HG03196 (cell line): ENCODE measurements at regions not wholly inside any gene's neighbourhood (a gene's known extent, or its start where the extent isn't known, plus 50 kb on each side); places are given as distances from the start of the nearest gene placed in this dataset.
"Not testable (repeated sequence)": the region's sequence is repeated elsewhere in the genome, so short reads cannot be mapped to it uniquely, and the experiment has no call there.

Experiments used
- ATAC-seq: cut with Tn5 transposase; IDR thresholded peaks from one replicate; pipeline ENCODE4 v1.9.1; 2021; ENCODE audit not compliant: unreplicated experiment

DNA sequence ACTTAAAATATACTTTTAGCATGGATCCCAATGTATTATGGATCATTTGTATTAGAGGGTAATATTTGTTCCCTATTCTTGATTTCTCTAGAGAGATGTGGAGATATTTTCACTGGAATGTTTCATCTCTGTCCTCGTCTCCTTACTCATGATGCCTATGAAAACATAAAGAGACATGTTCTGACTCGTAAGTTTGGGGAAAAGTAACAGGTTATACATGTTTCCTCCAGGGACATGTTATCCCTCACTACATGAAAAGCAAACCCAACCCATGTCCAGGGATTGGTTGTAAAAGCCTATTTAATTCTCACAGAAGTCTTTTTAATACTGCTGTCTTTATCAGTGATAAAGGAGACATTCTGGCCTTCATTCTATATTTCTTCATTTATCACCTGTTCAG lies 621.4 kb downstream of the GABRG1 start:
- no peak for ATAC-seq

- ATAC-seq, result no peak
Measured at GRCh38 chr4:45484740-45485139, 639.1 kb downstream of the GABRG1 start.

GRCh38 chr4:45482346-45482745 lies 641.5 kb downstream of the GABRG1 start:
- no peak for ATAC-seq

GRCh38 chr4:45477311-45477733 lies 646.5 kb downstream of the GABRG1 start:
- ATAC-seq, result no peak

GRCh38 chr4:45475548-45475947 lies 648.3 kb downstream of the GABRG1 start:
- no peak for ATAC-seq

GRCh38 chr4:45472490-45472889 lies 651.4 kb downstream of the GABRG1 start:
- no peak for ATAC-seq

DNA sequence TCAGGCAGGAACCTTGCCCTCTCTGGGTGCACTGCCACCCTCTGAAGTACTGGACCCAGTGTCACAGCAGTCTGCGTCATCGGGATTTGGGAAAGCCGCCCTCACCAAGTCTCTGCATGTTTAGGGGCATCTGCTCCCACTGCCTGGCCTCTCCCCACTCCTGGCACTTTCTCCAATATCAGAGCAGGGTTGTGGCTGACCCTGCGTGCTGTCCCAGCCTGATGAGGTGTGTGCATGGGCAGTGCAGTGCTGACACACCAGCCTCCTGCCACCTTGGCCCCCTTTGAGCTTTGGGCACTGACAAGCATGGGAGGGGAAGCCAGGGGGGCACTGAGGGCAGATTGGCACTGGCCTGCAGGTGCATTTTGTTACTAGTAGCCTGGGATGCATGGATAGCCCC lies 652.5 kb downstream of the GABRG1 start:
- ATAC-seq, result no peak

DNA sequence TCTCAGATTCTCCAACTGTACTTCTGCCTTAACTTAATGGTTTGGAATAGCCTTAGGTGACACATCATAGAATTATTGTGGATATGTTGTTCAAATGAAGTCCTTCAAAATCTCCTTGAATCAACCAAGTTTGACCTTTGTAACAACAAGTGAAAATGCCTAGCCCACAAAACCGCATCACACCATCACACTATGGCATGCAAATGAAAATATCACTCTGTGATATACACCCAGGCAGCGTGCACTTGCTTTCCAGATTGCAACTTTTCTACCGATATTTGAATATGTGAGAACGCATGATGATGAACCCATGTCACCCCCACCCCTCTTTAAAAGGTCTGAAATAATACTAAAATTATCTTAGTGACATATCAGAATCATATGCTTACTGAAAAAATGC lies 656.7 kb downstream of the GABRG1 start:
- no peak for ATAC-seq

DNA sequence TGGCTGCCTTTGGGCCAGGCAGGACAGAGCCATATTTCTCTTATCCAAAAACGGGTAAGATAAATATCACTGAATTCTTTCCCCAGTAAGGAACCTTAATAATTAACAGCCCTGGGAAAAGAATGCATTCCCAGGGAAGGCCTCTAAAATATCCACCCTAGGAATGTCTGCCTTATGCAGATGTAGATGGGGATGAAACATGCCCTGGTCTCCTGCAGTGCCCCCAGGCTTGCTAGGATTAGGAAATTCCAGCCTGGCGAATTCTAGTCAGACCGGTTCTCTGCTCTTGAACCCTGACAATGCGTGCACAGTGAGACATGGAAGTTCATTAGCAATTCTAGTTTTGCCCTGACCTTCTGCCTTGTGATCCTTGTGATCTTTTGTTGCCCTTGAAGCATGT lies 663.7 kb downstream of the GABRG1 start:
- not testable (repeated sequence) for ATAC-seq

- ATAC-seq, result no peak
Measured at GRCh38 chr4:45455217-45455616, 668.6 kb downstream of the GABRG1 start.

DNA sequence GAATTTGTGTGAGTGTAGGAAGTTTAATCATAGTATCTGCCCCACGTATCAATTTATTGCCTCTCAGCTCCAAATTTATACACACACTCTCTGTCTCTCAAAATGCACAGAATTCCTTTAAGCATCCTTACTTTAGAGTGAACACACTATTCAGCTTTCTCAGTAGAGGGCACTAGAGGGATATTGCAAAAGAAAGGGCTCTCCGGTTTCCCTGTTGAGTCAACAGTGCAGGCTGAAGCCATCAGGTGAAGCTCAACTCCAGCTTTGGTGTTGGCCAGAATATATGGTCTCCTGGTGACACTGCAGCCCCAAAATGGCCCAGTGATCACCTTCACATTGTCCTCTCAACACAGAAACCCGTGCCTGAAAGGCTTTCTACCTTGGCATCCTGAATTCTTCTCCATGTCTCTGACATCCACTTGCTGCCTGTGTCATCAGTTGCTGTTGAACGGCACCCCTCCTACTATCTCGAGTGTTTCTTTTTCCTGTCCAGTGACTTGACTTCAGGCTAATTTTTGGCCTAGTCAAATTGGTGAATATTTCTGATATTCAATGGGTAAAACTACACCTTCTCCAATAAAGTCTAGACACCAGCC lies 670.5 kb downstream of the GABRG1 start:
- ATAC-seq, result no peak

DNA sequence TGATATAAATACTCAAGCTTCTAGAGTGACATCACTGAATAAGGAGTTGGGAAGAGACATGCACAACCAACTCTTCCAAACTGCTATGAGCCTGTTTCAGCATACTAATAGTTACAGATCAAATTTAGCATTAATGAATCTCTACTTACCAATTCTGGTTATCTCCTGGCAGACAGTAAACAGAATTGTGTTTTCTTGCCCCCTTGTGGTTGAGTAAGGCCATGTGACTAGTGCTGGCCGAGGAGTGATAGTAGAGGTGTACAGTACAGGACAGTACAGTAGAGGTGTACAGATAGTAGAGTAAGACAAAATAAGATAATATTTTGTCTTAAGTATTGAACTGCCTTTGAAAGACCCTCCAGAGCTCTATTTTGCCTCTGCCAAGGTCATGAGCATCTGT lies 681.4 kb downstream of the GABRG1 start:
- no peak for ATAC-seq

DNA sequence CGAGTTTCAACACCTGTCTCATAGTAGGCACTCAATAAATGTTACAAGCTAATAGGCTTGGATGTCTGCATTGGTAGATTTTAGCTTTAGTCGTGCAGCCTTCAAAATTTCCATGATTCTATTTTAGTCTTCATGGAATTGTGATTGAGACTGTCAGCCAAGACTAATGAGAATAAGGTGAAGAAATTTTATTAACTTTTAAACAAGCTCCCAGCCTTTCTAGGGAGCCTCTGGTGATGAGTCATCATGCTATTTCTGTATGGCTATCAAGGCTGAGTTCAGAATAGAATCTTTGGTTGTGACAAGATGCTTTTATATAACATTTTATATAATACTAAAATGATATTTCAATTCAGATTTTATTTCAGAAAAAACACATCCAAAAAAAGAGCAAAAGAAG lies 685.8 kb downstream of the GABRG1 start:
- no peak for ATAC-seq

DNA sequence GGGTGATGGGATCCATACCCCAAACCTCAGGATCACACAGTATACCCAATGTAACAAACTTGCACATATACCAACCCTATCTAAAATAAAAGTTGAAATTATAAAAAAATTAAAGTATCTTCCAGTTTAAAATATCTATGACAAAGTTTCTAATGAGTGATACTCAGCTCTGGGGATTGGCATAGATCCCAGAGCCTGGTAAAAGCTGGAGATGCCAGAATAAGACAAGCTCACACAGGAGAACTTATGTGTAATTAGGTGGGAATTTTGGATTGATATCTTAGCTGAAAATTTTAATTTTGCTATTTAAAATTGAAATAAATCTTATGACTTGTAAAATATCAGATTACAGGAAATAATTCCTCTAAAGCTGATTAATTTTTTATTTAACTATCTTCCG lies 686.5 kb downstream of the GABRG1 start:
- no peak for ATAC-seq

GRCh38 chr4:45425135-45425534 lies 698.7 kb downstream of the GABRG1 start:
- no peak for ATAC-seq

DNA sequence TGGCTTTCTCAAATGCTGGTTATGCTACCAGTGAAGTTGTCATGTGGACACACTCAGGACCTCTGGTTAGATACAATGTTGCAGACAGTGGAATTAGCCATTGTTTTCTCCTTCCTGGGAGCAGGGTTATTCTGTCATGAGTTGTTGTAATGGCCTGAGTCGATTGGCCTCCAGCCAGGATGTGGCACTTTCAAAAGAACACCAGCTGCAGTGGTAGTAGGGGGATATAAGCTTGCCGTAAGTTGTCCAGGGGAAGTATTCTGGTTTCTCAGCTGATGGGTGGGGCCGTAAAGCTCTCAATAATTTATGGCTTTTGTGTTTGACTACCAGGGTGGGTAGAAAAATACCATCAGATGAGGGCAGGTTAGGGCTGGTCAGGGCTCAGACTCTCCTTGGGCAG lies 697.5 kb upstream of the GNPDA2 start:
- ATAC-seq, result no peak

- not testable (repeated sequence) for ATAC-seq
Measured at GRCh38 chr4:45420091-45420674, 693.8 kb upstream of the GNPDA2 start.

DNA sequence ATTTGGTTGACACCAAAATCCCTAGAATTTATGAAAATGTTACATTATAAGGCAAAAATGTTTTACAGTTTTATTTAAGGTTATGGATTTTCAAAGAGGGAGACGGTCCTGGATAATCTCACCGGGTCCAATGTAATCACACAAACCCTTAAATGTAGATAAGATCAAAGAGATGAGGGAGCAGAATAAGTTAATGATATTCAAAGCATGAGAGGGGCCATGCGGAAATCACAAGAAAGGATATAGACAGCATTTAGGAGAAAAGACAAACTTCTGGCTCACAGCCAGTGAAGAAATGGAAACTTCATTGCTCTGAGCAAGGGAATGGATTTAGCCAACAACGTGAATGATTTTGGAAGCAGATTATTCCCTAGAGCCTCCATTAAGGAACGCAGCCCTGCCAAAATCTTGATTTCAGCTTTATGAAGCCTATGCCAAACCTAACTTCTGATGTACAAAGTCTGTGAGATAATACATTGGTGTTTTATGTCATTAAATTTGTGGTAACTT lies 684.4 kb upstream of the GNPDA2 start:
- ATAC-seq, result no peak

DNA sequence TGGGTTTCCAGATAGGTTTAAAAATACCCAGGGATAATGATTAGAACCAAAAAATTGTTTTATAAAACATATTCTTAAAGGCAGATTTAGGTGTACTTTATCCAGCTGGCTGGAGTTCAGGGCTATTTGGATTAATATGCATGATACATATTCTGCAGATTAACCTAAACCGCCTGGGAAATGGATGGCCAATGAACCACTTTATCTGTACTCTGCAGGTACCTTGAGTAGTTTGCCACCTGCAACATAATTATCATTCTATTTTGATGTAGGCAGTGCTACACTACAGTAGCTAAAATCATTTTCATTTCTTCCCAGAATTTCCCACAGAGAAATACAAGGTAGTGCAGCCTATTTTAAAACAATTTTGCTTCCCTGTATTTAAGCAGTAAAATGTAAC lies 683.2 kb upstream of the GNPDA2 start:
- ATAC-seq, result no peak

DNA sequence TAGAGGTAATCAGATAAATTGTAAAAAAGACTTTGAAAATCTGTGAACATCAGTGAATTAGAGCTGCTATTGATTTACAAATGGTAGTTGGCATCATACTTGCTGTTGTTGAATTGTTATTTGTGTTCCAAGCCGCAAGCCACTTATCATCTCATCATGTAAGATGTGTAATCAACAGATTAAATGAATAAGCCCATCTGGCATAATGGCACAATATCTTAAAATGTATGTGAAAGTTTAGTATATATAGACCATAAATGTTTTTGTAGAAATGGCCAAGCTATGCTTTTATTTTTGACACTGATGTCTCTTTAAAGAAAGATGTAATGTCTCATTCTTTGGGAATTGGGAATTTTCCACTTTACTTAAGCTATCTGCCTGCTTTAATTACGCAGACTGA lies 682.6 kb upstream of the GNPDA2 start:
- no peak for ATAC-seq

DNA sequence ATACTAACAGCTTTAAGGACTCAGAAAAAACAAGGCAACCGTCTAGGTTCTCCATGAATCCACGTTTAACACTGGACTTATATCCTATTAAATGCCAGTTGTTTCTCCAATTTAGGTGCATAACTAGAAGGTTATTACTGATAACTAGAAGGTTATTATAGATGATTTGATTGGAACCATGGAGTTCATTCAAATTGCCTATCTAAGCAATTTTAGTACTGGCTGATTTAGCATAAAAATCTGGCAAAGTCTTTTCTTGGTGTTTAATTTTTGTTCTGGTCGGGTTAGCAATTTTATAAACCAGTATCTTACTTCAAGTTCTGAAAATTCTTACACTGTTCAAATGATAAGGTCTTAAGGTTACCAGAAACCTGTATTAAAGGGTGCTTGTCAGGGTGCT lies 672.8 kb upstream of the GNPDA2 start:
- no peak for ATAC-seq

GRCh38 chr4:45385306-45385705 lies 659.0 kb upstream of the GNPDA2 start:
- no peak for ATAC-seq

- no peak for ATAC-seq
Measured at GRCh38 chr4:45370408-45370807, 644.1 kb upstream of the GNPDA2 start.
